ENCODE measurements at regions not wholly inside any gene's neighbourhood (a gene's known extent, or its start where the extent isn't known, plus 50 kb on each side); places are given as distances from the start of the nearest gene placed in this dataset.

DNA sequence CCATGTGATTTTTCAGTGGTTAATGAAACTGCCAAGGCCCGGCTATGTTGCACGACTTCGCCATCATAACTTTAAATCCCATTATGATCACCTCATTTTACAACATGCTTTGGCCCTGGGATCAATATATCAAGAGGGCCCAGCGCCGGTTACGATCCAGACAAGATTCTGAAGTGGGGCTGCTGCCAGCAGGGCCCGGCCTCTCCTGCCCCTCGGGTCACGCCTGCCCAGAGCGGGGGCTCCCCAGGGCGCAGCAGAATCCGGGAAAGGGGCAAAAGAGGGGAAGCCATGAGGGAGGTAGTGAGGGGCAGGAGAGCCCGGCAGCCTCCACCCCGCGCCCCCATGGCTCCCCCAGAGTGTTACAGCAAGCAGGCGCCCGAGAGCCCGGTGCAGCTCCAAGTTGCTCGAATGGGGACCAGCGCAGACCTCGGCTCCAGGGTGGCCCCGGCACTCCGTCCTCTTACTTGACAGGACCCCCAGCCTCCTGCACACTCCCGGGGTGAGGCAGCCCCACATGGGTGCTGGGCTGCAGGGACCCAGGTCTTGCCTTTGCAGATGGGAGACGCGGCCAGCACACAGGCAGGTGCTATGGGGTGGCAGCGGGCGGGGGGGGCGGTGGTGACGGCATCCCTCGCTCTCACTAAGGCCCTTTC, 129.8 kb upstream of the NKX1-1 start:
- intact Hi-C loops (cut with micrococcal nuclease; ENCODE audit: unreplicated experiment) = no loop called here
- no peak overlapping the region for H3K27ac ChIP-seq (ENCODE audit: low read depth, low read length, poor library complexity, severe bottlenecking)
- no peak overlapping the region for H3K4me2 ChIP-seq (ENCODE audit: low read length)
- ChIA-PET POLR2A (no interaction called here), CTCF (ENCODE audit: unreplicated experiment) (no interaction called here)
- H4K20me1 ChIP-seq (ENCODE audit: insufficient read depth, low read length) = no peaks in the 10 kb centered on the region
- no peak overlapping the region for H3K4me3 ChIP-seq (ENCODE audit: low read depth, low read length, poor library complexity, severe bottlenecking)
- no peaks in the 10 kb centered on the region for H3K36me3 ChIP-seq (ENCODE audit: insufficient read depth, low read length)
- no peaks in the 10 kb centered on the region for H3K4me1 ChIP-seq (ENCODE audit: insufficient read depth, low read length, poor library complexity, severe bottlenecking)
- TF ChIP-seq EZH2phosphoT487 (IDR thresholded peaks at IDR 0.05; ENCODE audit: borderline replicate concordance, low read depth, low read length) (no peak), CTCF (conservative IDR thresholded peaks at IDR 0.05; ENCODE audit: low read length) (no peak)
- no peaks in the 10 kb centered on the region for H3K9me3 ChIP-seq (ENCODE audit: low read length)
- no peak overlapping the region for H2AFZ ChIP-seq (ENCODE audit: low read length)
- DNase-seq (ENCODE audit: low spot score) = no peak
- BruUV-seq (replicated peaks) = no TSS peak
- no peaks in the 10 kb centered on the region for H3K79me2 ChIP-seq (ENCODE audit: insufficient read depth, low read depth, low read length)
- H3K9me2 ChIP-seq (ENCODE audit: insufficient read depth, low read length) = no peaks in the 10 kb centered on the region

- H3K36me3 ChIP-seq (ENCODE audit: insufficient read depth, low read length) = no peaks in the 10 kb centered on the region
- no peaks in the 10 kb centered on the region for H3K79me2 ChIP-seq (ENCODE audit: insufficient read depth, low read depth, low read length)
- H3K9me3 ChIP-seq (ENCODE audit: low read length) = no peaks in the 10 kb centered on the region
- H3K27ac ChIP-seq (ENCODE audit: low read depth, low read length, poor library complexity, severe bottlenecking) = no peak overlapping the region
- intact Hi-C loops (cut with micrococcal nuclease; ENCODE audit: unreplicated experiment) = no loop called here
- ChIA-PET POLR2A (no interaction called here), CTCF (ENCODE audit: unreplicated experiment) (no interaction called here)
- H4K20me1 ChIP-seq (ENCODE audit: insufficient read depth, low read length) = no peaks in the 10 kb centered on the region
- no peaks in the 10 kb centered on the region for H3K4me1 ChIP-seq (ENCODE audit: insufficient read depth, low read length, poor library complexity, severe bottlenecking)
- H3K4me2 ChIP-seq (ENCODE audit: low read length) = no peak overlapping the region
- DNase-seq (ENCODE audit: low spot score) = no peak
- TF ChIP-seq EZH2phosphoT487 (IDR thresholded peaks at IDR 0.05; ENCODE audit: borderline replicate concordance, low read depth, low read length) = no peak
- no peak for TF ChIP-seq CTCF (conservative IDR thresholded peaks at IDR 0.05; ENCODE audit: low read length)
- no peak overlapping the region for H2AFZ ChIP-seq (ENCODE audit: low read length)
- no peaks in the 10 kb centered on the region for H3K9me2 ChIP-seq (ENCODE audit: insufficient read depth, low read length)
- no peak overlapping the region for H3K4me3 ChIP-seq (ENCODE audit: low read depth, low read length, poor library complexity, severe bottlenecking)
- no TSS peak for BruUV-seq (replicated peaks)
Measured at GRCh38 chr4:1534876-1535526, 128.8 kb upstream of the NKX1-1 start.

DNA sequence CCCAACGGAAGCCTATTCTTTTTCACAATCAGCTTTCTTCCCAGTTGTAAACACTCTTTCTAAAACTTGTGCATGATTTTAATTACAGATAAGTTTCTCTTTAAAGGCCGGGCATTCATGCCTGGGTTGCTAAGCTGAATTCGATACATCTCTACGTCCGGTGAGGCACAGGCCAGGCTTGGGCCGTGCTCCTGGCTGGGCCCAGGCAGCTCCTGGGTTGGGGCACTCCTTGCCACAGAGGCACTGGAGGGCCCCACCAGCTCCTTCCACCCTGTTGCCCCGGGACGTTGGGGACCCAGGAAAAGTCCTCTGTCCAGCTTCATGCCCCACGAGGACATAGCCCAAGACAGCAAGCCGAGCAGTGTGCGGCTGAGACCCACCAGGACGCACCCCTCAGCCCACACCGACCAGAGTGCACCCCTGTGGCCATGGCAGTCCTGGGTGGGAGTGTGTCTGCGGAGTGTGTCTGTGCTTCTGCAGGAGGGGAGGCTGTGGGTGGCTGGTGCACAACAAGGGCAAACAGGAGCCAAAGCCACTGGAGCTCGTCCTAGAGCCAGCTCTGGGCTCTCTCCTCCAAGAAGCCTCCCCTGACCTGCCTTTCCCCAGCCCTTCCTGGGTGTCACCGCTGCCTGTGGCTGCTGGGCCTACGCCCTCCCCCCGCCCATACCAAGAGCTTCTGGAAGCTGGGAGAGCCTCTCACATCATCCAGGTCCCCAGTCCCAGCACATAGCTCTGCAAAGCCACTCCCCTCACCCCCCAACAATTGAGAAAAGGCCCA, 128.0 kb upstream of the NKX1-1 start:
- no peak for DNase-seq (ENCODE audit: low spot score)
- Histone ChIP-seq H2AFZ (ENCODE audit: low read length) (no peak overlapping the region), H3K4me3 (ENCODE audit: low read depth, low read length, poor library complexity, severe bottlenecking) (no peak overlapping the region), H3K9me2 (ENCODE audit: insufficient read depth, low read length) (no peaks in the 10 kb centered on the region), H3K79me2 (ENCODE audit: insufficient read depth, low read depth, low read length) (no peaks in the 10 kb centered on the region), H3K27ac (ENCODE audit: low read depth, low read length, poor library complexity, severe bottlenecking) (no peak overlapping the region), H3K4me2 (ENCODE audit: low read length) (no peak overlapping the region), H3K9me3 (ENCODE audit: low read length) (no peaks in the 10 kb centered on the region), H3K36me3 (ENCODE audit: insufficient read depth, low read length) (no peaks in the 10 kb centered on the region), H3K4me1 (ENCODE audit: insufficient read depth, low read length, poor library complexity, severe bottlenecking) (no peaks in the 10 kb centered on the region), H4K20me1 (ENCODE audit: insufficient read depth, low read length) (no peaks in the 10 kb centered on the region)
- ChIA-PET CTCF (ENCODE audit: unreplicated experiment) (no interaction called here), POLR2A (no interaction called here)
- intact Hi-C loops (cut with micrococcal nuclease; ENCODE audit: unreplicated experiment) = no loop called here
- no TSS peak for BruUV-seq (replicated peaks)
- TF ChIP-seq EZH2phosphoT487 (IDR thresholded peaks at IDR 0.05; ENCODE audit: borderline replicate concordance, low read depth, low read length) (no peak), CTCF (conservative IDR thresholded peaks at IDR 0.05; ENCODE audit: low read length) (no peak)

All from OCI-LY7 (cell line).